H9 (cell line): ENCODE measurements at regions not wholly inside any gene's neighbourhood (a gene's known extent, or its start where the extent isn't known, plus 50 kb on each side); places are given as distances from the start of the nearest gene placed in this dataset.
"Not testable (repeated sequence)": the region's sequence is repeated elsewhere in the genome, so short reads cannot be mapped to it uniquely, and the experiment has no call there.

Experiments
- DNase-seq: peaks from one replicate; pipeline ENCODE4 v3.0.0-alpha.2; 2017
- H2AFZ ChIP-seq: one replicate; pipeline ENCODE4 v1.6.1; 2013; ENCODE audit warnings: mild to moderate bottlenecking, low read length, control low read depth, moderate library complexity
- H2AK5ac ChIP-seq: 2 replicates; pipeline ENCODE4 v1.6.1; 2013; ENCODE audit warnings: low read length, control low read depth, mixed read lengths; ENCODE audit not compliant: insufficient read length
- H2BK120ac ChIP-seq: one replicate; pipeline ENCODE4 v1.6.1; 2013; ENCODE audit warnings: low read depth, mild to moderate bottlenecking, low read length, control low read depth, inconsistent platforms; ENCODE audit not compliant: poor library complexity, severe bottlenecking
- H2BK12ac ChIP-seq: 2 replicates; pipeline ENCODE4 v1.6.1; 2013; ENCODE audit warnings: low read length, control low read depth, mixed read lengths, low read depth; ENCODE audit not compliant: insufficient read length
- H2BK15ac ChIP-seq: 2 replicates; pipeline ENCODE4 v1.6.1; 2013; ENCODE audit warnings: low read depth, low read length, control low read depth
- H2BK20ac ChIP-seq: one replicate; pipeline ENCODE4 v1.6.1; 2013; ENCODE audit warnings: low read depth, mild to moderate bottlenecking, low read length, control low read depth, inconsistent platforms; ENCODE audit not compliant: poor library complexity, severe bottlenecking
- H2BK5ac ChIP-seq: 2 replicates; pipeline ENCODE4 v1.6.1; 2013; ENCODE audit warnings: low read length, control low read depth, mixed read lengths; ENCODE audit not compliant: insufficient read length
- H3K14ac ChIP-seq: 2 replicates; pipeline ENCODE4 v1.6.1; 2013; ENCODE audit warnings: low read length, control low read depth; ENCODE audit not compliant: insufficient read depth
- H3K18ac ChIP-seq: 2 replicates; pipeline ENCODE4 v1.6.1; 2013; ENCODE audit warnings: low read depth, mild to moderate bottlenecking, mixed read lengths, low read length, control low read depth; ENCODE audit not compliant: insufficient read length
- H3K23ac ChIP-seq: 2 replicates; pipeline ENCODE4 v1.6.1; 2013; ENCODE audit warnings: low read length, control low read depth, mixed read lengths, low read depth; ENCODE audit not compliant: insufficient read length
- H3K23me2 ChIP-seq: 2 replicates; pipeline ENCODE4 v1.6.1; 2013; ENCODE audit warnings: low read depth, mild to moderate bottlenecking, mixed read lengths, low read length, control low read depth; ENCODE audit not compliant: insufficient read length, poor library complexity, severe bottlenecking
- H3K27ac ChIP-seq: 2 replicates; pipeline ENCODE4 v1.5.1; 2013; ENCODE audit warnings: low read length, control low read depth, mixed read lengths, low read depth; ENCODE audit not compliant: insufficient read length
- H3K27me3 ChIP-seq: 2 replicates; pipeline ENCODE4 v1.6.1; 2013; ENCODE audit warnings: low read length, control low read depth, inconsistent platforms; ENCODE audit not compliant: insufficient read depth
- H3K4ac ChIP-seq: 2 replicates; pipeline ENCODE4 v1.6.1; 2013; ENCODE audit warnings: low read depth, mild to moderate bottlenecking, control low read depth, inconsistent platforms, low read length, moderate library complexity
- H3K4me1 ChIP-seq: 2 replicates; pipeline ENCODE4 v1.6.1; 2013; ENCODE audit warnings: low read length, control low read depth, inconsistent platforms; ENCODE audit not compliant: insufficient read depth
- H3K4me2 ChIP-seq: 2 replicates; pipeline ENCODE4 v1.6.1; 2013; ENCODE audit warnings: low read length, control low read depth, mixed read lengths; ENCODE audit not compliant: insufficient read length, insufficient read depth
- H3K56ac ChIP-seq: 2 replicates; pipeline ENCODE4 v1.6.1; 2013; ENCODE audit warnings: low read depth, mild to moderate bottlenecking, mixed read lengths, low read length, control low read depth; ENCODE audit not compliant: insufficient read length
- H3K79me1 ChIP-seq: 2 replicates; pipeline ENCODE4 v1.6.1; 2013; ENCODE audit warnings: low read depth, mild to moderate bottlenecking, moderate library complexity, low read length, control low read depth, inconsistent platforms; ENCODE audit not compliant: insufficient read depth, poor library complexity, severe bottlenecking
- H3K79me2 ChIP-seq: 2 replicates; pipeline ENCODE4 v1.6.1; 2013; ENCODE audit warnings: low read length, control low read depth, inconsistent platforms; ENCODE audit not compliant: insufficient read depth
- H3K9ac ChIP-seq: 2 replicates; pipeline ENCODE4 v1.6.1; 2013; ENCODE audit warnings: low read length, control low read depth, mixed read lengths; ENCODE audit not compliant: insufficient read length; ENCODE audit errors: extremely low read depth
- H3K9me3 ChIP-seq: one replicate; pipeline ENCODE4 v1.6.1; 2013; ENCODE audit warnings: low read depth, low read length, inconsistent platforms; ENCODE audit not compliant: control insufficient read depth
- H3T11ph ChIP-seq: one replicate; pipeline ENCODE4 v1.6.1; 2013; ENCODE audit warnings: mild to moderate bottlenecking, low read length, control low read depth, inconsistent platforms
- H4K20me1 ChIP-seq: one replicate; pipeline ENCODE4 v1.6.1; 2013; ENCODE audit not compliant: control insufficient read depth, insufficient read length, insufficient read depth
- H4K5ac ChIP-seq: 2 replicates; pipeline ENCODE4 v1.6.1; 2013; ENCODE audit warnings: low read depth, mild to moderate bottlenecking, mixed read lengths, low read length, control low read depth; ENCODE audit not compliant: insufficient read length
- H4K8ac ChIP-seq: replicated peaks from 2 replicates; pipeline ENCODE4 v1.6.1; 2013; ENCODE audit warnings: low read length, control low read depth, mixed read lengths, low read depth; ENCODE audit not compliant: insufficient read length
- H4K91ac ChIP-seq: 2 replicates; pipeline ENCODE4 v1.6.1; 2013; ENCODE audit warnings: low read depth, mild to moderate bottlenecking, moderate library complexity, mixed read lengths, low read length, control low read depth; ENCODE audit not compliant: insufficient read length
- H3K27ac Mint-ChIP-seq, 3 experiments: 2 replicates in 2 of 3; 3 replicates in 1 of 3; pipeline ENCODE4 v1.8.0; 2020 to 2021; ENCODE audit warnings: mixed read lengths in 3 of 3, mild to moderate bottlenecking in 1 of 3, moderate library complexity in 1 of 3
- H3K27me3 Mint-ChIP-seq: 2 replicates; pipeline ENCODE4 v1.8.0; 2021; ENCODE audit warnings: low read depth, mild to moderate bottlenecking, moderate library complexity, mixed read lengths
- H3K36me3 Mint-ChIP-seq, 3 experiments: 2 replicates in 2 of 3; 3 replicates in 1 of 3; pipeline ENCODE4 v1.8.0; 2020 to 2021; ENCODE audit warnings: low read depth in 3 of 3, mixed read lengths in 3 of 3; ENCODE audit not compliant: insufficient read depth in 1 of 3
- H3K4me1 Mint-ChIP-seq, 2 experiments: 2 replicates each; pipeline ENCODE4 v1.8.0; 2020; ENCODE audit warnings: mixed read lengths in 2 of 2
- H3K4me3 Mint-ChIP-seq, 2 experiments: 2 replicates in 1 of 2; 3 replicates in 1 of 2; pipeline ENCODE4 v1.8.0; 2020 to 2021; ENCODE audit warnings: mild to moderate bottlenecking in 2 of 2, mixed read lengths in 2 of 2, moderate library complexity in 1 of 2
- H3K9me3 Mint-ChIP-seq, 2 experiments: 2 replicates in 1 of 2; 3 replicates in 1 of 2; pipeline ENCODE4 v1.8.0; 2020; ENCODE audit warnings: mild to moderate bottlenecking in 2 of 2, mixed read lengths in 2 of 2, moderate library complexity in 1 of 2
- CTCF ChIP-seq: fragments of 200-600 bp; sonication (generic); conservative IDR thresholded peaks from 3 replicates; pipeline ENCODE4 v1.8.0; 2021; ENCODE audit warnings: antibody characterized with exemption, mild to moderate bottlenecking
- WGBS: extraction: QIAGEN DNeasy Blood & Tissue Kit; methylation state at CpG from one replicate; pipeline ENCODE4 v1.1.7; 2013; ENCODE audit warnings: missing lambda C conversion rate, low lambda C conversion rate, mixed read lengths; ENCODE audit not compliant: insufficient read length; ENCODE audit errors: extremely low coverage; 5-methylcytosine and 5-hydroxymethylcytosine counted together

- Mint-ChIP-seq H3K9me3 (no peaks in the 10 kb centered on the region; a peak in 2 of 5 replicates), H3K36me3 (no peaks in the 10 kb centered on the region), H3K4me1 (peaks cover 3 to 7% of the 10 kb centered on the region in 2 experiments), H3K4me3 (no peak overlapping the region), H3K27me3 (no peaks in the 10 kb centered on the region; the same call in 1 of the 2 replicates), H3K27ac (no peak overlapping the region)
- Histone ChIP-seq H3K79me2 (no peaks in the 10 kb centered on the region), H2BK15ac (no peak overlapping the region), H3K23me2 (no peaks in the 10 kb centered on the region), H2BK5ac (no peak overlapping the region), H4K8ac (no peak overlapping the region), H3K14ac (no peak overlapping the region; the same call in 1 of the 2 replicates), H3K56ac (no peak overlapping the region), H4K91ac (no peak overlapping the region), H3K18ac (no peak overlapping the region), H3K4me2 (no peak overlapping the region), H2BK120ac (no peak overlapping the region), H3K79me1 (no peaks in the 10 kb centered on the region), H4K5ac (no peak overlapping the region), H4K20me1 (no peaks in the 10 kb centered on the region), H3K9me3 (no peaks in the 10 kb centered on the region), H2BK12ac (no peak overlapping the region), H2AK5ac (no peak overlapping the region), H3T11ph (no peak overlapping the region), H2BK20ac (no peak overlapping the region), H3K4ac (no peak overlapping the region), H2AFZ (no peak overlapping the region), H3K23ac (no peak overlapping the region), H3K4me1 (no peaks in the 10 kb centered on the region; the same call in 1 of the 2 replicates), H3K27ac (no peak overlapping the region), H3K9ac (no peak overlapping the region), H3K27me3 (no peaks in the 10 kb centered on the region)
- no peak for DNase-seq
- TF ChIP-seq CTCF, result no peak
- WGBS, result no CpG with 5 or more reads among the region's 8 CpGs
These were observed 440.1 kb downstream of the RBFOX1 start for GRCh38 chr16:7772722-7773121.

GRCh38 chr16:7769091-7769490 lies 436.4 kb downstream of the RBFOX1 start:
- H3K79me2 ChIP-seq, H3K27ac ChIP-seq, H3K79me1 ChIP-seq, H3K56ac ChIP-seq, H2AFZ ChIP-seq, H2BK12ac ChIP-seq, H4K91ac ChIP-seq, H4K20me1 ChIP-seq, H3K36me3 Mint-ChIP-seq, DNase-seq, H3K27me3 Mint-ChIP-seq, H4K8ac ChIP-seq, H3K4me2 ChIP-seq, H2BK120ac ChIP-seq, H3T11ph ChIP-seq, H2BK5ac ChIP-seq, H4K5ac ChIP-seq, H3K4ac ChIP-seq, H2BK15ac ChIP-seq, H3K27me3 ChIP-seq, H3K9me3 ChIP-seq, H3K9me3 Mint-ChIP-seq, H3K23ac ChIP-seq, H2AK5ac ChIP-seq, H3K4me3 Mint-ChIP-seq, H3K27ac Mint-ChIP-seq, H3K23me2 ChIP-seq, H3K14ac ChIP-seq, H3K18ac ChIP-seq, H3K9ac ChIP-seq, H2BK20ac ChIP-seq: not testable (repeated sequence)
- H3K4me1 ChIP-seq, result peaks cover 14% of the 10 kb centered on the region; the same call in 1 of the 2 replicates
- WGBS, result no CpG with 5 or more reads among the region's 6 CpGs
- peaks cover 39 to 42% of the 10 kb centered on the region in 2 experiments for H3K4me1 Mint-ChIP-seq
